OCI-LY3 (cell line): ENCODE measurements at regions not wholly inside any gene's neighbourhood (a gene's known extent, or its start where the extent isn't known, plus 50 kb on each side); places are given as distances from the start of the nearest gene placed in this dataset.
"Not testable (repeated sequence)": the region's sequence is repeated elsewhere in the genome, so short reads cannot be mapped to it uniquely, and the experiment has no call there.

Source experiments
- H2AFZ ChIP-seq: fragments of 200-600, 300-600 bp; shearing (Covaris generic); 2 replicates; pipeline ENCODE4 v1.6.0; 2014; ENCODE audit warnings: antibody characterized with exemption, low read depth, low read length
- H3K27ac ChIP-seq: fragments of 200-600, 300-600 bp; sonication (generic); 2 replicates; pipeline ENCODE4 v1.5.1; 2014; ENCODE audit warnings: mild to moderate bottlenecking, low read length, moderate library complexity, mixed read lengths
- H3K27me3 ChIP-seq: fragments of 200-600, 300-600 bp; sonication (generic); 2 replicates; pipeline ENCODE4 v1.6.1; 2014; ENCODE audit warnings: low read depth, low read length, mixed read lengths
- H3K36me3 ChIP-seq: fragments of 200-600, 300-600 bp; sonication (generic); replicated peaks from 2 replicates; pipeline ENCODE3; 2014; ENCODE audit warnings: low read depth, low read length, mixed read lengths
- H3K4me1 ChIP-seq: fragments of 300-600, 200-600 bp; sonication (generic); 2 replicates; pipeline ENCODE4 v1.6.1; 2014; ENCODE audit warnings: low read length, mixed read lengths
- H3K4me2 ChIP-seq: fragments of 200-600, 300-600 bp; sonication (generic); 2 replicates; pipeline ENCODE4 v1.6.1; 2014; ENCODE audit warnings: low read length, mixed read lengths
- H3K4me3 ChIP-seq: fragments of 300-600, 200-600 bp; sonication (generic); 2 replicates; pipeline ENCODE4 v1.5.1; 2014; ENCODE audit warnings: antibody characterized with exemption, mild to moderate bottlenecking, low read length, moderate library complexity
- H3K79me2 ChIP-seq: fragments of 300-600, 200-600 bp; shearing (Covaris generic); 2 replicates; pipeline ENCODE4 v1.6.1; 2014; ENCODE audit warnings: mild to moderate bottlenecking, low read length, mixed read lengths
- H3K9ac ChIP-seq: fragments of 300-600, 200-600 bp; shearing (Covaris generic); 2 replicates; pipeline ENCODE4 v1.6.0; 2014; ENCODE audit warnings: mild to moderate bottlenecking, low read length, moderate library complexity
- H3K9me3 ChIP-seq: fragments of 200-600, 300-600 bp; shearing (Covaris generic); 2 replicates; pipeline ENCODE4 v1.6.1; 2014; ENCODE audit warnings: low read length, mixed read lengths; ENCODE audit not compliant: insufficient read depth
- H4K20me1 ChIP-seq: fragments of 200-600, 300-600 bp; sonication (generic); 2 replicates; pipeline ENCODE4 v1.6.1; 2016; ENCODE audit warnings: low read length, mixed read lengths; ENCODE audit not compliant: insufficient read depth
- CTCF ChIP-seq: fragments of 200-600, 300-600 bp; sonication (generic); IDR thresholded peaks from 2 replicates; pipeline ENCODE4 v1.5.1; 2014; ENCODE audit warnings: antibody characterized with exemption, low read length, low read depth
- EZH2phosphoT487 ChIP-seq: fragments of 200-600 bp; shearing (Covaris generic); IDR thresholded peaks from 2 replicates; pipeline ENCODE4 v1.6.1; 2018; ENCODE audit warnings: antibody characterized with exemption, mixed run types, low read depth

- no peak overlapping the region for H3K4me2 ChIP-seq
- no peaks in the 10 kb centered on the region for H3K36me3 ChIP-seq
- TF ChIP-seq EZH2phosphoT487 (no peak), CTCF (no peak)
- no peaks in the 10 kb centered on the region for H3K27me3 ChIP-seq
- no peak overlapping the region for H3K27ac ChIP-seq
- no peak overlapping the region for H2AFZ ChIP-seq
- H3K4me1 ChIP-seq = no peaks in the 10 kb centered on the region
- H3K9ac ChIP-seq = no peak overlapping the region
- no peaks in the 10 kb centered on the region for H3K9me3 ChIP-seq
- H3K79me2 ChIP-seq = no peaks in the 10 kb centered on the region
- no peak overlapping the region for H3K4me3 ChIP-seq
- no peaks in the 10 kb centered on the region for H4K20me1 ChIP-seq
Observed at GRCh38 chrX:78822157-78822690, 74.7 kb downstream of the LPAR4 start.

GRCh38 chrX:78831523-78831922 is 84.0 kb downstream of the LPAR4 start:
- H2AFZ ChIP-seq = no peak overlapping the region
- no peak overlapping the region for H3K9ac ChIP-seq
- peaks cover 7% of the 10 kb centered on the region for H3K4me1 ChIP-seq
- H4K20me1 ChIP-seq = no peaks in the 10 kb centered on the region
- no peak overlapping the region for H3K4me3 ChIP-seq
- no peaks in the 10 kb centered on the region for H3K79me2 ChIP-seq
- no peaks in the 10 kb centered on the region for H3K27me3 ChIP-seq
- H3K36me3 ChIP-seq = no peaks in the 10 kb centered on the region
- TF ChIP-seq CTCF = no peak
- no peak for TF ChIP-seq EZH2phosphoT487
- no peak overlapping the region for H3K4me2 ChIP-seq
- H3K9me3 ChIP-seq = no peaks in the 10 kb centered on the region
- H3K27ac ChIP-seq = no peak overlapping the region

DNA sequence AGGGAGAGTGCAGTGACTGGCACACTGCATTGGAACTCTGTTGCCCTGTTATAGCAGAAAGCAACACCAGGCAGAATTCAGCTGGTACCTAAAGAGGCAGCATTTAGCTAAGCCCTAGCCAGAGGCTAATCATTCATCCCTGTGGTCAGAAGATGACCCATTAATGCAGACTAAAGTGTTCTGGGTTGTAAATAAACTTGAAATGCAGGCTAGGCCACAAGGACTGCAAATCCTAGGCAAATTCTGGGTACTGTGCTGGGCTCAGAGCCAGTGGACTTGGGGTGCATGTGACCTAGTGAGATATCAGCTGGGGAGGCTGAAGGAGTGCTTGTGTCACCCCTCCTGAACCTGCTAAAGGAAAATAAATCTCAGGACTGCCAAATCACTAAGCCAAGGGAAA is 91.2 kb downstream of the LPAR4 start:
- H3K4me1 ChIP-seq = no peaks in the 10 kb centered on the region
- TF ChIP-seq CTCF (no peak), EZH2phosphoT487 (no peak)

DNA sequence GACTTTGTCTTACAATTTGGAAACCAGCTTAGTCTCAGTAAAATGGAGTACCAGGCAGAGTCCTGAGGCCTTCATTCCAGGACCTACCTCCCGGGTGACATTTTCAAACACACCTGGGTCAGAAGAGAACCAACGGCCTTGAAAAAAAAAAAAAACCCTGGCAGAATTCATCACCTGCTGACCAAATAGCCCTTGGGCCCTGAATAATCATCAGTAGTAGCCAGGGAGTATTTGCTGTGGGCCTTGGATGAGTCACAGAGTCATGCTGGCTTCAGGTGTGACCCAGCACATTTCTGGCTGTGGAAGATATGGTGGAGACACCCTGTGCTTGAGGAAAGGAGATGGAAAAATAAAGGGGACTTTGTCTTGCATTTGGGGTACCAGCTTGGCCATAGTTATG is 92.2 kb downstream of the LPAR4 start:
- TF ChIP-seq CTCF (no peak), EZH2phosphoT487 (no peak)
- H3K27ac ChIP-seq = no peak overlapping the region
- no peaks in the 10 kb centered on the region for H4K20me1 ChIP-seq
- no peak overlapping the region for H3K9ac ChIP-seq
- H3K79me2 ChIP-seq = no peaks in the 10 kb centered on the region
- no peaks in the 10 kb centered on the region for H3K9me3 ChIP-seq
- no peaks in the 10 kb centered on the region for H3K36me3 ChIP-seq
- H3K4me2 ChIP-seq = no peak overlapping the region
- no peaks in the 10 kb centered on the region for H3K4me1 ChIP-seq
- H3K4me3 ChIP-seq = no peak overlapping the region
- no peaks in the 10 kb centered on the region for H3K27me3 ChIP-seq
- H2AFZ ChIP-seq = no peak overlapping the region

More for the DNA sequence above, 91.2 kb downstream of the LPAR4 start:
- Histone ChIP-seq H3K4me2 (no peak overlapping the region), H2AFZ (no peak overlapping the region), H3K36me3 (no peaks in the 10 kb centered on the region), H3K79me2 (no peaks in the 10 kb centered on the region), H4K20me1 (no peaks in the 10 kb centered on the region), H3K9ac (no peak overlapping the region), H3K9me3 (no peaks in the 10 kb centered on the region), H3K27ac (no peak overlapping the region), H3K4me3 (no peak overlapping the region), H3K27me3 (no peaks in the 10 kb centered on the region)

- H3K79me2 ChIP-seq, H2AFZ ChIP-seq, H4K20me1 ChIP-seq, H3K27me3 ChIP-seq, H3K27ac ChIP-seq, H3K4me1 ChIP-seq, H3K9ac ChIP-seq, H3K4me2 ChIP-seq, H3K36me3 ChIP-seq, H3K4me3 ChIP-seq, H3K9me3 ChIP-seq: not testable (repeated sequence)
Observed at GRCh38 chrX:78844218-78844617, 96.7 kb downstream of the LPAR4 start.

DNA sequence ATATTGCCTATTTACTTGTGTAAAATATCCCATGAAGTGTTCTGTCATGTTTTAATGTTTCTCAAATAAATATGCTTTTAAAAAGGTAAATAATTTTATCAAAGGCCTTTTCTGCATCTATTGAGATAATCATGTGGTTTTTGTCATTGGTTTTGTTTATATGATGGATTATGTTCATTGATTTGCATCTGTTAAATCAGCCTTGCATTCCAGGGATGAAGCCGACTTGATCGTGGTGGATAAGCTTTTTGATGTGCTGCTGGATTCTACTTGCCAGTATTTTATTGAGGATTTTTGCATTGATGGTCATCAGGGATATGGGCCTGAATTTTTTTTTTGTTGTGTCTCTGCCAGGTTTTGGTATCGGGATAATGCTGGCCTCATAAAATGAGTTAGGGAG is 63.9 kb upstream of the P2RY10 start:
- not testable (repeated sequence) for H3K4me2 ChIP-seq, H3K9ac ChIP-seq, H3K9me3 ChIP-seq, H3K4me1 ChIP-seq, H3K4me3 ChIP-seq, H3K27ac ChIP-seq, H4K20me1 ChIP-seq, H3K79me2 ChIP-seq, H3K36me3 ChIP-seq, H3K27me3 ChIP-seq, H2AFZ ChIP-seq
